ENCODE measurements at regions not wholly inside any gene's neighbourhood (a gene's known extent, or its start where the extent isn't known, plus 50 kb on each side); places are given as distances from the start of the nearest gene placed in this dataset.

DNA sequence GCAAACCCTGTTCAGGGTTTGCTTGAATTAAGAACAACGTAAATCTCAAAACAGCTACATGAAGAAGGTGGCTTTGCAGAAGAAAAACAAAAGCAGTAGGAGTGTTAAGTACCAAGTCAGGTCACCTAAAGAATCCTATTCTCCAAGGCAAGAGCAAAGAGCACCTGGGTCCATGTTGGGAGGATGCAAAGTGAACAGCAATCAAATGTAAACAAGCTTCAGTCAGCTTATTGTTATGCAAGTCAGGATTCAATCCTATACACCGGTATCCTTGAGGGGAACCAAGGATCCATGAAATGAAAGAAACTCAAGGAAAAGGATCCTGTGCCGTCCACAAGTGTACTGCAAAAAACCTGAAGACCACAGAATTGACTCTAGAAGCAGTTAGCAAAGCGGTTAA lies 261.0 kb upstream of the DDX18 start:
- no peak overlapping the region for H2AFZ ChIP-seq (ENCODE audit: low read length)
- H3K27ac ChIP-seq (ENCODE audit: low read depth, low read length, poor library complexity, severe bottlenecking) = no peak overlapping the region
- TF ChIP-seq EZH2phosphoT487 (IDR thresholded peaks at IDR 0.05; ENCODE audit: borderline replicate concordance, low read depth, low read length) (no peak), CTCF (conservative IDR thresholded peaks at IDR 0.05; ENCODE audit: low read length) (no peak)
- H3K4me3 ChIP-seq (ENCODE audit: low read depth, low read length, poor library complexity, severe bottlenecking) = no peak overlapping the region
- ChIA-PET CTCF (ENCODE audit: unreplicated experiment) (no interaction called here), POLR2A (no interaction called here)
- no peaks in the 10 kb centered on the region for H4K20me1 ChIP-seq (ENCODE audit: insufficient read depth, low read length)
- no peak for DNase-seq (ENCODE audit: low spot score)
- no peaks in the 10 kb centered on the region for H3K79me2 ChIP-seq (ENCODE audit: insufficient read depth, low read depth, low read length)
- no TSS peak for BruUV-seq (replicated peaks)
- no peak overlapping the region for H3K4me2 ChIP-seq (ENCODE audit: low read length)
- no peaks in the 10 kb centered on the region for H3K9me2 ChIP-seq (ENCODE audit: insufficient read depth, low read length)
- no peaks in the 10 kb centered on the region for H3K9me3 ChIP-seq (ENCODE audit: low read length)
- no peaks in the 10 kb centered on the region for H3K36me3 ChIP-seq (ENCODE audit: insufficient read depth, low read length)
- intact Hi-C loops (cut with micrococcal nuclease; ENCODE audit: unreplicated experiment) = no loop called here
- no peaks in the 10 kb centered on the region for H3K4me1 ChIP-seq (ENCODE audit: insufficient read depth, low read length, poor library complexity, severe bottlenecking)

GRCh38 chr2:117555965-117556364 lies 258.5 kb upstream of the DDX18 start:
- H4K20me1 ChIP-seq (ENCODE audit: insufficient read depth, low read length) = no peaks in the 10 kb centered on the region
- ChIA-PET CTCF (ENCODE audit: unreplicated experiment) (no interaction called here), POLR2A (interaction anchor here (1.1 kb wide), 1 partner anchor 36 kb away, joined by 4 read pairs; no protein-coding TSS in a partner anchor)
- intact Hi-C loops (cut with micrococcal nuclease; ENCODE audit: unreplicated experiment) = no loop called here
- no peak overlapping the region for H2AFZ ChIP-seq (ENCODE audit: low read length)
- H3K27ac ChIP-seq (ENCODE audit: low read depth, low read length, poor library complexity, severe bottlenecking) = no peak overlapping the region
- no peaks in the 10 kb centered on the region for H3K4me1 ChIP-seq (ENCODE audit: insufficient read depth, low read length, poor library complexity, severe bottlenecking)
- BruUV-seq (replicated peaks) = no TSS peak
- H3K36me3 ChIP-seq (ENCODE audit: insufficient read depth, low read length) = no peaks in the 10 kb centered on the region
- no peak overlapping the region for H3K4me3 ChIP-seq (ENCODE audit: low read depth, low read length, poor library complexity, severe bottlenecking)
- no peaks in the 10 kb centered on the region for H3K9me2 ChIP-seq (ENCODE audit: insufficient read depth, low read length)
- no peak overlapping the region for H3K4me2 ChIP-seq (ENCODE audit: low read length)
- TF ChIP-seq CTCF (conservative IDR thresholded peaks at IDR 0.05; ENCODE audit: low read length) (no peak), EZH2phosphoT487 (IDR thresholded peaks at IDR 0.05; ENCODE audit: borderline replicate concordance, low read depth, low read length) (no peak)
- DNase-seq (ENCODE audit: low spot score) = no peak
- H3K9me3 ChIP-seq (ENCODE audit: low read length) = no peaks in the 10 kb centered on the region
- H3K79me2 ChIP-seq (ENCODE audit: insufficient read depth, low read depth, low read length) = no peaks in the 10 kb centered on the region

- no peaks in the 10 kb centered on the region for H3K79me2 ChIP-seq (ENCODE audit: insufficient read depth, low read depth, low read length)
- no peaks in the 10 kb centered on the region for H3K9me2 ChIP-seq (ENCODE audit: insufficient read depth, low read length)
- intact Hi-C loops (cut with micrococcal nuclease; ENCODE audit: unreplicated experiment) = no loop called here
- no peak for TF ChIP-seq EZH2phosphoT487 (IDR thresholded peaks at IDR 0.05; ENCODE audit: borderline replicate concordance, low read depth, low read length)
- no peak for TF ChIP-seq CTCF (conservative IDR thresholded peaks at IDR 0.05; ENCODE audit: low read length)
- DNase-seq (ENCODE audit: low spot score) = no peak
- no peak overlapping the region for H3K4me3 ChIP-seq (ENCODE audit: low read depth, low read length, poor library complexity, severe bottlenecking)
- H3K4me2 ChIP-seq (ENCODE audit: low read length) = no peak overlapping the region
- ChIA-PET CTCF (ENCODE audit: unreplicated experiment) (no interaction called here), POLR2A (no interaction called here)
- H3K4me1 ChIP-seq (ENCODE audit: insufficient read depth, low read length, poor library complexity, severe bottlenecking) = no peaks in the 10 kb centered on the region
- H3K27ac ChIP-seq (ENCODE audit: low read depth, low read length, poor library complexity, severe bottlenecking) = no peak overlapping the region
- H3K36me3 ChIP-seq (ENCODE audit: insufficient read depth, low read length) = no peaks in the 10 kb centered on the region
- no peak overlapping the region for H2AFZ ChIP-seq (ENCODE audit: low read length)
- no TSS peak for BruUV-seq (replicated peaks)
- H4K20me1 ChIP-seq (ENCODE audit: insufficient read depth, low read length) = no peaks in the 10 kb centered on the region
- H3K9me3 ChIP-seq (ENCODE audit: low read length) = no peaks in the 10 kb centered on the region
These were observed 256.9 kb upstream of the DDX18 start for GRCh38 chr2:117557626-117558025.
